ENCODE measurements at regions not wholly inside any gene's neighbourhood (a gene's known extent, or its start where the extent isn't known, plus 50 kb on each side); places are given as distances from the start of the nearest gene placed in this dataset.

GRCh38 chr6:40640599-40641227, 53.5 kb upstream of the LRFN2 start:
- no peak for DNase-seq (ENCODE audit: low read depth)
- TF ChIP-seq, protein P1, sequence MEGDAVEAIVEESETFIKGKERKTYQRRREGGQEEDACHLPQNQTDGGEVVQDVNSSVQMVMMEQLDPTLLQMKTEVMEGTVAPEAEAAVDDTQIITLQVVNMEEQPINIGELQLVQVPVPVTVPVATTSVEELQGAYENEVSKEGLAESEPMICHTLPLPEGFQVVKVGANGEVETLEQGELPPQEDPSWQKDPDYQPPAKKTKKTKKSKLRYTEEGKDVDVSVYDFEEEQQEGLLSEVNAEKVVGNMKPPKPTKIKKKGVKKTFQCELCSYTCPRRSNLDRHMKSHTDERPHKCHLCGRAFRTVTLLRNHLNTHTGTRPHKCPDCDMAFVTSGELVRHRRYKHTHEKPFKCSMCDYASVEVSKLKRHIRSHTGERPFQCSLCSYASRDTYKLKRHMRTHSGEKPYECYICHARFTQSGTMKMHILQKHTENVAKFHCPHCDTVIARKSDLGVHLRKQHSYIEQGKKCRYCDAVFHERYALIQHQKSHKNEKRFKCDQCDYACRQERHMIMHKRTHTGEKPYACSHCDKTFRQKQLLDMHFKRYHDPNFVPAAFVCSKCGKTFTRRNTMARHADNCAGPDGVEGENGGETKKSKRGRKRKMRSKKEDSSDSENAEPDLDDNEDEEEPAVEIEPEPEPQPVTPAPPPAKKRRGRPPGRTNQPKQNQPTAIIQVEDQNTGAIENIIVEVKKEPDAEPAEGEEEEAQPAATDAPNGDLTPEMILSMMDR (conservative IDR thresholded peaks at IDR 0.05; ENCODE audit: low read depth, low read length), result no peak
- H3K4me3 ChIP-seq (ENCODE audit: low read depth, low read length), result no peak overlapping the region
